HepG2 (cell line): ENCODE measurements at regions not wholly inside any gene's neighbourhood (a gene's known extent, or its start where the extent isn't known, plus 50 kb on each side); places are given as distances from the start of the nearest gene placed in this dataset.

Experiments used
- ATAC-seq: fragments of 200-7000 bp; cut with Tn5 transposase; 3 replicates; pipeline ENCODE4 v1.9.1; 2020; ENCODE audit warnings: mild to moderate bottlenecking, moderate library complexity
- BruUV-seq: library from RNA; stranded (reverse); fragments of 400-500 nt; replicated peaks from 2 replicates; lab custom pipeline; 2021; lab: Mats Ljungman, UMichigan
- CTCF ChIA-PET: fragments of 300-600 bp; formaldehyde crosslinking; extraction: SDS; loops from one replicate; lab custom pipeline; 2021; ENCODE audit warnings: low total read pairs, inconsistent platforms, low intra/inter-chr PET ratio; lab: Yijun Ruan, JAX
- POLR2A ChIA-PET: fragments of 350-600 bp; sonication (Branson Sonifier 250); formaldehyde crosslinking; loops from one replicate; lab custom pipeline; 2020; ENCODE audit warnings: antibody characterized with exemption, inconsistent platforms; lab: Yijun Ruan, JAX
- DNase-seq: peaks from one replicate; pipeline ENCODE4 v3.0.0-alpha.2; 2015; ENCODE audit warnings: low spot score
- FAIRE-seq: peaks from 3 replicates; lab custom pipeline; 2011; peaks lifted over from hg19 to GRCh38; lab: Jason Lieb, UNC
- H2AFZ ChIP-seq: one replicate; pipeline ENCODE4 v1.6.1; 2011; ENCODE audit warnings: low read length, inconsistent platforms
- H3K27ac ChIP-seq: fragments of 300-600 bp; 3 replicates; pipeline ENCODE4 v1.8.0; 2011; ENCODE audit warnings: mixed run types, mild to moderate bottlenecking, mixed read lengths, low read length, inconsistent platforms; ENCODE audit not compliant: insufficient read depth; ENCODE audit errors: extremely low read length
- H3K27me3 ChIP-seq, 2 experiments: fragments of 200-600 bp in 1 of 2; 2 replicates in 1 of 2; 3 replicates in 1 of 2; pipeline versions ENCODE4 v1.6.0 to v1.8.0; 2011; ENCODE audit warnings: low read length in 2 of 2, mild to moderate bottlenecking in 2 of 2, moderate library complexity in 2 of 2, inconsistent platforms in 1 of 2; ENCODE audit not compliant: insufficient read depth in 2 of 2, control insufficient read depth in 1 of 2
- H3K36me3 ChIP-seq, 2 experiments: fragments of 200-600 bp in 1 of 2; replicated peaks in 1 of 2; 2 replicates in 1 of 2; 3 replicates in 1 of 2; pipeline versions ENCODE4 v1.5.1 to v1.8.0; 2011; ENCODE audit warnings: low read length in 2 of 2, inconsistent platforms in 1 of 2; ENCODE audit not compliant: insufficient read depth in 2 of 2, control insufficient read depth in 1 of 2
- H3K4me1 ChIP-seq: 2 replicates; pipeline ENCODE4 v1.5.1; 2012; ENCODE audit warnings: low read length, inconsistent platforms; ENCODE audit not compliant: insufficient read depth
- H3K4me2 ChIP-seq: 2 replicates; pipeline ENCODE4 v1.6.0; 2011; ENCODE audit warnings: low read depth, low read length, inconsistent platforms
- H3K4me3 ChIP-seq, 3 experiments: fragments of 200-600 bp in 1 of 3; sonication (generic), shearing (Covaris generic) in 1 of 3; replicated peaks in 1 of 3; 2 replicates each; pipeline ENCODE4 v1.5.1; 2011 to 2016; ENCODE audit warnings: low read length in 3 of 3, inconsistent platforms in 2 of 3, low read depth in 2 of 3, mild to moderate bottlenecking in 2 of 3, control low read depth in 1 of 3, mixed read lengths in 1 of 3; ENCODE audit not compliant: insufficient read depth in 1 of 3
- H3K79me2 ChIP-seq: one replicate; pipeline ENCODE4 v1.6.1; 2011; ENCODE audit warnings: low read length, inconsistent platforms; ENCODE audit not compliant: insufficient read depth
- H3K9ac ChIP-seq: 2 replicates; pipeline ENCODE4 v1.6.0; 2011; ENCODE audit warnings: mild to moderate bottlenecking, low read depth, low read length, inconsistent platforms; ENCODE audit not compliant: insufficient read depth
- H3K9me3 ChIP-seq: 2 replicates; pipeline ENCODE4 v1.5.1; 2012; ENCODE audit warnings: mild to moderate bottlenecking, low read length
- H4K20me1 ChIP-seq: 2 replicates; pipeline ENCODE4 v1.6.0; 2011; ENCODE audit warnings: inconsistent platforms, mild to moderate bottlenecking, low read length, moderate library complexity; ENCODE audit not compliant: insufficient read depth
- DZIP1 ChIP-seq: sonication (generic); formaldehyde crosslinking; IDR thresholded peaks from 2 replicates; pipeline ENCODE4 v1.5.0; 2020; ENCODE audit warnings: mild to moderate bottlenecking, missing genetic modification reagents
- NFKB2 ChIP-seq: sonication (generic); formaldehyde crosslinking; IDR thresholded peaks from 2 replicates; pipeline ENCODE4 v1.4.0; 2020; ENCODE audit warnings: missing genetic modification reagents, borderline replicate concordance
- PHF20 ChIP-seq: sonication (generic); formaldehyde crosslinking; IDR thresholded peaks from 2 replicates; pipeline ENCODE4 v1.5.0; 2020; ENCODE audit warnings: mild to moderate bottlenecking, missing genetic modification reagents
- TCF7L2 ChIP-seq: IDR thresholded peaks from 2 replicates; pipeline ENCODE4 v1.6.1; 2011; ENCODE audit warnings: mild to moderate bottlenecking, low read depth, low read length, moderate library complexity
- THAP8 ChIP-seq: sonication (generic); formaldehyde crosslinking; IDR thresholded peaks from 2 replicates; pipeline ENCODE4 v1.5.1; 2020; ENCODE audit warnings: missing genetic modification reagents, mild to moderate bottlenecking, borderline replicate concordance
- ZBTB7B ChIP-seq: sonication (generic); formaldehyde crosslinking; IDR thresholded peaks from 2 replicates; pipeline ENCODE4 v1.4.0; 2020; ENCODE audit warnings: missing genetic modification reagents
- ZNF142 ChIP-seq: sonication (generic); formaldehyde crosslinking; IDR thresholded peaks from 2 replicates; pipeline ENCODE4 v1.4.0; 2020; ENCODE audit warnings: missing genetic modification reagents
- ZNF18 ChIP-seq: sonication (generic); formaldehyde crosslinking; IDR thresholded peaks from 2 replicates; pipeline ENCODE4 v1.8.0; 2022; ENCODE audit warnings: mild to moderate bottlenecking, missing genetic modification reagents; ENCODE audit not compliant: insufficient replicate concordance
- ZNF597 ChIP-seq: sonication (generic); formaldehyde crosslinking; IDR thresholded peaks from 2 replicates; pipeline ENCODE4 v1.5.0; 2020; ENCODE audit warnings: missing genetic modification reagents
- ZNF614 ChIP-seq: IDR thresholded peaks from 2 replicates; pipeline ENCODE4 v1.6.1; 2018; ENCODE audit warnings: missing biosample characterization, missing genetic modification reagents, inconsistent platforms, borderline replicate concordance
- ZNF670 ChIP-seq: sonication (generic); formaldehyde crosslinking; IDR thresholded peaks from 2 replicates; pipeline ENCODE4 v1.8.0; 2022; ENCODE audit warnings: mild to moderate bottlenecking, missing genetic modification reagents, borderline replicate concordance
- ZNF879 ChIP-seq: sonication (generic); formaldehyde crosslinking; IDR thresholded peaks from 2 replicates; pipeline ENCODE4 v1.8.1; 2023; ENCODE audit warnings: missing genetic modification reagents
- WGBS: methylation state at CpG from one replicate; pipeline ENCODE4 v1.1.6; 2017; ENCODE audit warnings: low lambda C conversion rate; 5-methylcytosine and 5-hydroxymethylcytosine counted together
- in situ Hi-C: cut with HindIII; loops from 2 replicates; pipeline ENCODE4 v1.10.0; 2017; ENCODE audit warnings: low pct_unique_long_range_greater_than_20kb; ENCODE audit not compliant: extremely low pct_ligation_motif_present
- intact Hi-C: fragments of 100-400 bp; cut with micrococcal nuclease; formaldehyde crosslinking; loops from one replicate; pipeline ENCODE4 v1.10.0; 2022; ENCODE audit not compliant: unreplicated experiment

- WGBS = 0% methylated on average over 1 of the region's 2 CpGs
- Histone ChIP-seq H3K9ac (no peak overlapping the region), H3K36me3 (no peaks in the 10 kb centered on the region), H3K4me2 (no peak overlapping the region), H3K27me3 (no peaks in the 10 kb centered on the region; a peak in 1 of 5 replicates), H4K20me1 (no peaks in the 10 kb centered on the region), H2AFZ (no peak overlapping the region), H3K4me3 (no peak overlapping the region), H3K4me1 (no peaks in the 10 kb centered on the region), H3K79me2 (no peaks in the 10 kb centered on the region), H3K9me3 (no peaks in the 10 kb centered on the region), H3K27ac (no peak overlapping the region)
- ChIA-PET POLR2A (no interaction called here), CTCF (no interaction called here)
- BruUV-seq = no TSS peak
- in situ Hi-C loops = no loop called here
- DNase-seq = no peak
- intact Hi-C loops = no loop called here
- ATAC-seq = no peak
- no peak for FAIRE-seq
- TF ChIP-seq PHF20 (CRISPR knock-in tag) (no peak), ZNF670 (CRISPR knock-in tag) (no peak), ZNF614 (no peak), THAP8 (CRISPR knock-in tag) (no peak), DZIP1 (CRISPR knock-in tag) (no peak), ZBTB7B (CRISPR knock-in tag) (no peak), ZNF18 (CRISPR knock-in tag) (no peak), ZNF142 (CRISPR knock-in tag) (no peak), ZNF879 (no peak), NFKB2 (CRISPR knock-in tag) (no peak), ZNF597 (no peak), TCF7L2 (no peak)
Measured at GRCh38 chr3:34155666-34156065, 357.2 kb downstream of the PDCD6IP start.
